Nephron (organoid): ENCODE measurements at regions not wholly inside any gene's neighbourhood (a gene's known extent, or its start where the extent isn't known, plus 50 kb on each side); places are given as distances from the start of the nearest gene placed in this dataset.
A peak's percentile ranks its signal among the peaks of the same experiment; 100 is the strongest.

Source experiments
- H3K27ac Mint-ChIP-seq, 3 experiments: 2 replicates each; pipeline ENCODE4 v1.8.0; 2020; ENCODE audit warnings: mixed read lengths in 3 of 3, mild to moderate bottlenecking in 2 of 3, moderate library complexity in 1 of 3
- H3K27me3 Mint-ChIP-seq: 2 replicates; pipeline ENCODE4 v1.8.0; 2021; ENCODE audit warnings: low read depth, mild to moderate bottlenecking, moderate library complexity, mixed read lengths
- H3K36me3 Mint-ChIP-seq: 2 replicates; pipeline ENCODE4 v1.8.0; 2020; ENCODE audit warnings: low read depth, mixed read lengths
- H3K4me1 Mint-ChIP-seq: 2 replicates; pipeline ENCODE4 v1.8.0; 2020; ENCODE audit warnings: mixed read lengths
- H3K4me3 Mint-ChIP-seq, 3 experiments: 2 replicates each; pipeline ENCODE4 v1.8.0; 2020; ENCODE audit warnings: mild to moderate bottlenecking in 3 of 3, mixed read lengths in 3 of 3, moderate library complexity in 2 of 3
- H3K9me3 Mint-ChIP-seq: 2 replicates; pipeline ENCODE4 v1.8.0; 2020; ENCODE audit warnings: mixed read lengths
- TF ChIP-seq, protein P1 (sequence below), 3 experiments: fragments of 200-600 bp; sonication (generic); IDR thresholded peaks; one replicate each; pipeline ENCODE4 v1.5.0; 2021; ENCODE audit warnings: antibody characterized with exemption in 3 of 3; ENCODE audit not compliant: unreplicated experiment in 3 of 3

DNA sequence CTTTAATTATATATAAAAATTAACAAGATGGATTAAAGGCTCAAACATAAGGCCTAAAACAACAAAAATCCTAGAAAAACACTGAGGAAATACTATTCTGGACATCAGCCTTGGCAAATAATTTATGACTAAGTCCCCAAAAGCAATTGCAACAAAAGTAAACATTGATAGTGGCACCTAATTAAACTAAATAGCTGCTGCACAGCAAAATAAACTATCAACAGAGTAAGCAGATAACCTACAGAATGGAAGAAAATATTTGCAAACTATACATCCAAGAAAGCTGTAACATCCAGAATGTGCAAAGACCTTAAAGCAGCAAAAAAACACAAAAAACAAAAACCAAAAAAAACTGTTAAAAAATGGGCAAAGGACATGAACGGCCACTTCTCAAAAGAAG, 384.0 kb upstream of the SEMA3D start:
- H3K27me3 Mint-ChIP-seq = no peaks in the 10 kb centered on the region

DNA sequence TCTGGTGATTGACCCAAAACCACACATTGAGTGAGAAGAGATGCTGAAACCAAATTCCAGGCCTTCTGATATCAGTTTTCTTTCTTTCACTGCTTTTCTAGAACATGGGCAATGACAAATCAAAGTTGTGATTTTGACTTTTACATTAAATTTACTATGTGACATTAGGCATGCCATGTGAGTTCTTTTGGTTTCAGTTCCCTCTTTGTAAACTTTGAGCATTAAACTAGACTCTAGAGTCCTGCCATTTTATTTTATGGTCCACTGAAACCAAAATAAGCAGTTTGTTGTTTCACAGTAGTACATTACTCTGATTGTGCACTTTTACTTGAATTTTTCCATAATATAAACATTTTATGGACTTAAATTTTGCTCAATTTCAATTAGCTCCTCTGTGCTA, 381.1 kb upstream of the SEMA3D start:
- Mint-ChIP-seq H3K4me1 (no peaks in the 10 kb centered on the region), H3K27ac (no peak overlapping the region), H3K36me3 (no peaks in the 10 kb centered on the region), H3K27me3 (no peaks in the 10 kb centered on the region), H3K4me3 (no peak overlapping the region), H3K9me3 (no peaks in the 10 kb centered on the region)
- TF ChIP-seq, protein P1, sequence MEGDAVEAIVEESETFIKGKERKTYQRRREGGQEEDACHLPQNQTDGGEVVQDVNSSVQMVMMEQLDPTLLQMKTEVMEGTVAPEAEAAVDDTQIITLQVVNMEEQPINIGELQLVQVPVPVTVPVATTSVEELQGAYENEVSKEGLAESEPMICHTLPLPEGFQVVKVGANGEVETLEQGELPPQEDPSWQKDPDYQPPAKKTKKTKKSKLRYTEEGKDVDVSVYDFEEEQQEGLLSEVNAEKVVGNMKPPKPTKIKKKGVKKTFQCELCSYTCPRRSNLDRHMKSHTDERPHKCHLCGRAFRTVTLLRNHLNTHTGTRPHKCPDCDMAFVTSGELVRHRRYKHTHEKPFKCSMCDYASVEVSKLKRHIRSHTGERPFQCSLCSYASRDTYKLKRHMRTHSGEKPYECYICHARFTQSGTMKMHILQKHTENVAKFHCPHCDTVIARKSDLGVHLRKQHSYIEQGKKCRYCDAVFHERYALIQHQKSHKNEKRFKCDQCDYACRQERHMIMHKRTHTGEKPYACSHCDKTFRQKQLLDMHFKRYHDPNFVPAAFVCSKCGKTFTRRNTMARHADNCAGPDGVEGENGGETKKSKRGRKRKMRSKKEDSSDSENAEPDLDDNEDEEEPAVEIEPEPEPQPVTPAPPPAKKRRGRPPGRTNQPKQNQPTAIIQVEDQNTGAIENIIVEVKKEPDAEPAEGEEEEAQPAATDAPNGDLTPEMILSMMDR (IDR thresholded peaks at IDR 0.05; ENCODE audit: unreplicated experiment in 3 of 3) = no peak

More for the DNA sequence above, 384.0 kb upstream of the SEMA3D start:
- no peaks in the 10 kb centered on the region for H3K9me3 Mint-ChIP-seq
- peaks cover 5% of the 10 kb centered on the region for H3K4me1 Mint-ChIP-seq
- no peak overlapping the region for H3K4me3 Mint-ChIP-seq
- no peaks in the 10 kb centered on the region for H3K36me3 Mint-ChIP-seq
- TF ChIP-seq, protein P1 (IDR thresholded peaks at IDR 0.05; ENCODE audit: unreplicated experiment in 3 of 3) = no peak
- H3K27ac Mint-ChIP-seq = no peak overlapping the region

DNA sequence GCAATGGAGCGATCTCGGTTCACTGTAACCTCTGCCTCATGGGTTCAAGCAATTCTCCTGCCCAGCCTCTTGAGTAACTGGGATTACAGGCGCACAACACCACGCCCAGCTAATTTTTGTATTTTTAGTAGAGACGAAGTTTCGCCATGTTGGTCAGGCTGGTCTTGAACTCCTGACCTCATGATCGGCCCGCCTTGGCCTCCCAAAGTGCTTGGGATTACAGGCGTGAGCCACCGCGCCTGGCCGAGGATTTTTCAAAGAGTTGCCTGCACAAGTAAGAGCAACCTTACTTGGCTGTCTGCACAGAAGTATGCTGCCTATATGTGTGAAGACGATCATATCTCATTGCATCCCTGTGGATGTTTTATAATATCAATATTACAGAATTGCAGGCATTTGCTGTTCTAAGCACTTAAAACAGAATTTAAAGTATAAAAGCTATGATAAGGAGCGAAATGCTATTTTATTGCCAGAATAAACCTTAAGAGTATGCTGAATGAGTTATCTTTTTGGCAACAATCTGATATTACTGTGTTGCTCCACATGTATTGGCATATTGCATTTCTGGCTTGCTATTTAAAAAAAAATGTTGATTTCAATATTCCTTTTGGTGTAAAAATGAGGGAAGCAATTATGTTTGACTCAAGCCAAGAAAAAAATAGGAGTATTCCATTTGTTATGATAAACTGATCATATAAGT, 379.4 kb upstream of the SEMA3D start:
- Mint-ChIP-seq H3K4me3 (no peak overlapping the region), H3K4me1 (peaks cover 5% of the 10 kb centered on the region)

DNA sequence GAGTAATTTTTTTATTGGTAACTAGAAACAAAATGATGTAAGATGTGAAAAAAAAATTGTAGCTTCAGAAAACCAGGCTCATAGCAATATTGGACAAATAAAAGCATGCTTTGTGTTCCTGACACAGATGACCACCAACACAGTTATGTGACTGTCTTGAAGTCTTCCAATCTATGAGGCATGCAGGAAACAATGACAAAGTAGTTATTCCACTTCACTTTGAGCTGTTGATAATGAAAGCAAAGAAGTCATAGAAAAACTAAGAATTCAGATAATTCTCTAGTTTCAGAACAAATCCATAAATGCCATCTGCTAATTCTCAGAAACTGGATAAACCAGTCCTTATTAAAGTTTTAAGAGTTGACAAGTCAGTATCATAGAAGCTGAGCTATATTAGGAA, 378.4 kb upstream of the SEMA3D start:
- no peaks in the 10 kb centered on the region for H3K9me3 Mint-ChIP-seq
- TF ChIP-seq, protein P1 (IDR thresholded peaks at IDR 0.05; ENCODE audit: unreplicated experiment in 3 of 3) = no peak
- peaks cover 5% of the 10 kb centered on the region for H3K4me1 Mint-ChIP-seq
- H3K27ac Mint-ChIP-seq = no peak overlapping the region
- no peaks in the 10 kb centered on the region for H3K36me3 Mint-ChIP-seq
- no peaks in the 10 kb centered on the region for H3K27me3 Mint-ChIP-seq
- no peak overlapping the region for H3K4me3 Mint-ChIP-seq

More for the DNA sequence above, 379.4 kb upstream of the SEMA3D start:
- Mint-ChIP-seq H3K27ac (no peak overlapping the region), H3K9me3 (no peaks in the 10 kb centered on the region), H3K36me3 (no peaks in the 10 kb centered on the region), H3K27me3 (no peaks in the 10 kb centered on the region)
- TF ChIP-seq, protein P1 (IDR thresholded peaks at IDR 0.05; ENCODE audit: unreplicated experiment in 3 of 3) = no peak

DNA sequence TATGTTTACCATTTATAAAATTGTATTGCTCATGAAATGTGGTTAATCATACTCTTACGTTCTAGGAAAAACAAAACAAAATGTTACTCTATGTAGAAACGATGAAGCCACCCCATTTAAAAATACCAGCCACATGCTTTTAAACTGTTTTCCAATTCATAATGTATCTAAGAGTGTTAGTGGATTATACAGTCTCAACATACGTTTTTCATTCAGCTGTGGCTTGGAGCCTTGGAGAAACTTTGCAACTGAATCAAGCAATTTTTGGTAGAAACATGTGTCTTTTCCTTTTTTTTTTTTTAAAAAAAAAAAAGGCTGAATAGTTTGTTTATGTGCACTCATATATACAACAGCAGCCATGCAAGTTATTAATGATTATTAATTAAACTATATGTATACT, 378.0 kb upstream of the SEMA3D start:
- Mint-ChIP-seq H3K36me3 (no peaks in the 10 kb centered on the region), H3K27ac (no peak overlapping the region), H3K27me3 (no peaks in the 10 kb centered on the region), H3K9me3 (no peaks in the 10 kb centered on the region), H3K4me1 (peaks cover 5% of the 10 kb centered on the region), H3K4me3 (no peak overlapping the region)
- TF ChIP-seq, protein P1 (IDR thresholded peaks at IDR 0.05; ENCODE audit: unreplicated experiment in 3 of 3) = no peak

DNA sequence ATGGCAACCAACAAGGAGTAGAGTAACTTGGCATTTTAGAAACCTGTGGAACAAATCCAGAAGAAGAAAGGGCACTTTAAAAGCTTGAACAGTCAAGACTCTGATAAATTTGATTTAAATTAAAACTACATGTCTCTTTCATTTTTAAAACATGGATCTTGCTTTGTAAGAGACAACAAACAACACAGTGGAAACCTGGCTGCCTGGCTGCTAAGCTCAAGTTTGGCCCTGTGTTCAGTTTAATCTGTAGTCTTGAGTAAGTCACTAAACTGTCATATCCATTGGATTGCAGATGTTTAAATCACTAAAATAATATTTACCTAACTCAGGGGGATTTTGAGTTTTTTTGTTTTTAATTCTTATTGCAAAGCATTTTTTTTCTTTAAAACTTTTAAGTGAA, 374.9 kb upstream of the SEMA3D start:
- Mint-ChIP-seq H3K4me3 (no peak overlapping the region), H3K36me3 (no peaks in the 10 kb centered on the region), H3K27ac (peak overlapping the region in 2 of 3 experiments; percentile 43 to 59), H3K4me1 (peaks cover 5% of the 10 kb centered on the region), H3K27me3 (no peaks in the 10 kb centered on the region), H3K9me3 (no peaks in the 10 kb centered on the region)
- TF ChIP-seq, protein P1 (IDR thresholded peaks at IDR 0.05; ENCODE audit: unreplicated experiment in 3 of 3) = no peak
